Stomach smooth muscle (tissue), 2 donors: ENCODE measurements at regions not wholly inside any gene's neighbourhood (a gene's known extent, or its start where the extent isn't known, plus 50 kb on each side); places are given as distances from the start of the nearest gene placed in this dataset.

ENCODE experiments used
- H3K27ac ChIP-seq: one replicate; pipeline ENCODE4 v1.7.0; 2013; ENCODE audit warnings: mild to moderate bottlenecking, low read length, inconsistent platforms
- H3K27me3 ChIP-seq, 2 donors: one replicate each; pipeline ENCODE4 v1.7.0; 2013; ENCODE audit warnings: low read length in 2 of 2; ENCODE audit not compliant: insufficient read depth in 2 of 2, control insufficient read depth in 1 of 2
- H3K36me3 ChIP-seq, 2 donors: one replicate each; pipeline ENCODE4 v1.7.0; 2013; ENCODE audit warnings: low read length in 2 of 2; ENCODE audit not compliant: control insufficient read depth in 2 of 2, insufficient read depth in 2 of 2
- H3K4me1 ChIP-seq: one replicate; pipeline ENCODE4 v1.7.0; 2013; ENCODE audit warnings: low read length; ENCODE audit not compliant: control insufficient read depth, insufficient read depth
- H3K4me3 ChIP-seq, 2 donors: one replicate each; pipeline ENCODE4 v1.7.0; 2013; ENCODE audit warnings: low read length in 2 of 2
- H3K9ac ChIP-seq, 2 donors: one replicate each; pipeline ENCODE4 v1.7.0; 2013; ENCODE audit warnings: low read length in 2 of 2, mild to moderate bottlenecking in 1 of 2
- H3K9me3 ChIP-seq, 2 donors: one replicate each; pipeline ENCODE4 v1.7.0; 2013; ENCODE audit warnings: low read length in 2 of 2; ENCODE audit not compliant: control insufficient read depth in 2 of 2
- donor health status: healthy.
- donor health status: Pancreatic carcinoma.

DNA sequence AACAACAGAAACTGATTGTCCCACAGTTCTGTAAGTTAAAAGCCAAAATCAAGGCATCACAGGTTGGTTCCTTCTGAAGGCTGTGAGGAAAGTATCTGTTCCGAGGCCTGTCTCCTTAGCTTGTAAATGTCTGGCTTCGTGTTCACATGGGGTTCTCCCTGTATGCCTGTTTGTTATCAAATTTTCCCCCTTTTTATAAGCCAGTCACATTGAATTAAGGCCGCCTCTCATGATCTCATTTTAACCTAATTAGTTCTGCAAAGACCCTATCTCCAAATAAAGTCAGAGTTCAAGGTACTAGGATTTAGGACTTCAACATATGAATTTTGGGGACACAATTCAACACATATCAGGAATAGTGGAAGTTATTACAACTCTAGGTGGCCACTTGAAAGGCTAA lies 331.5 kb downstream of the PIK3R1 start:
- no peaks in the 10 kb centered on the region for H3K27me3 ChIP-seq
- H3K4me3 ChIP-seq, result no peak overlapping the region
- no peaks in the 10 kb centered on the region for H3K4me1 ChIP-seq
- H3K9ac ChIP-seq, result no peak overlapping the region
- H3K27ac ChIP-seq, result no peak overlapping the region
- H3K9me3 ChIP-seq, result no peaks in the 10 kb centered on the region
- no peaks in the 10 kb centered on the region for H3K36me3 ChIP-seq

- no peak overlapping the region for H3K4me3 ChIP-seq
- H3K27me3 ChIP-seq, result no peaks in the 10 kb centered on the region
- no peak overlapping the region for H3K27ac ChIP-seq
- no peaks in the 10 kb centered on the region for H3K36me3 ChIP-seq
- H3K4me1 ChIP-seq, result no peaks in the 10 kb centered on the region
- no peak overlapping the region for H3K9ac ChIP-seq
- no peaks in the 10 kb centered on the region for H3K9me3 ChIP-seq
Observed at GRCh38 chr5:68547622-68548021, 332.1 kb downstream of the PIK3R1 start.

- Histone ChIP-seq H3K9me3 (no peaks in the 10 kb centered on the region), H3K4me3 (no peak overlapping the region), H3K4me1 (no peaks in the 10 kb centered on the region), H3K36me3 (no peaks in the 10 kb centered on the region), H3K27ac (no peak overlapping the region), H3K9ac (no peak overlapping the region), H3K27me3 (no peaks in the 10 kb centered on the region)
Observed at GRCh38 chr5:68548959-68549676, 333.6 kb downstream of the PIK3R1 start.

DNA sequence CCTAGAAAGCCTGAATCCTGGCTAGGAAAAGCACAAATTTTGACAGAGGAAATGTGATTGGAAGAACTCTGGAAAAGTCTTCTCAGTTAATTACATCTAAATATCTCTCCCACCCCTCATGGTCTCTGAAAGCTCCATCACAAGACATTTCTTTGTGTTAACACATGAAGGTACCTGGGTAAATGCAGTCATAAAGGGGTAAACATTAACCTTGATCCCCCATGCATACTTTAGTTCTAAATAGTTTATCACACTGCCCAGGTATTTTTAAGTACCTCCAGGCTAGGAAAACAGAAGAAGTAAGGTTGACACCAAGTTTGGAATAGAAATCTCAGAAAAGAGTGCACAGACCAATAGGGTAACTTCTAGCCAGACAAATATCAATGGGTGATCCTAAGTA lies 334.5 kb downstream of the PIK3R1 start:
- Histone ChIP-seq H3K9ac (no peak overlapping the region), H3K4me3 (no peak overlapping the region), H3K9me3 (no peaks in the 10 kb centered on the region), H3K27me3 (no peaks in the 10 kb centered on the region), H3K36me3 (no peaks in the 10 kb centered on the region), H3K27ac (no peak overlapping the region), H3K4me1 (no peaks in the 10 kb centered on the region)

DNA sequence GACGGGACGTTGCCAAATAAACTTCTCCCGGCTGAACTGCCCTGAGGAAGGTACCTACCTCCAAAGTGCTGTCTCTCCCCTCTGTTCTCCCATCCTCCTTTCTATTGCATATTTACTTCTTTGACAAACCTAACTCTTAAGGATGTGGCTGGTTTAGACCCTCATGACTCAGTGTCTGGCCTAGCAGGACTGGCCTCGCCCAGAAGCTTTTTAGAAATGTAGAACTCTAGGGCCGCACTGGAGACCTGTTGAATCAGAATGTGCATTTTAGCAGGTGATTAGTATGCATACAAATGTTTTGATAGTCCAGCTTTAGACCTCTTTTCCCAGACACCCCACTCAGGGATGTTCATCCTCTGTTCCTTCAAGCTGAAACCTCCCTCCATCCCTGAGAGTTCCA lies 335.9 kb downstream of the PIK3R1 start:
- no peak overlapping the region for H3K27ac ChIP-seq
- H3K4me3 ChIP-seq, result no peak overlapping the region
- H3K36me3 ChIP-seq, result no peaks in the 10 kb centered on the region
- no peaks in the 10 kb centered on the region for H3K9me3 ChIP-seq
- no peak overlapping the region for H3K9ac ChIP-seq
- no peaks in the 10 kb centered on the region for H3K4me1 ChIP-seq
- no peaks in the 10 kb centered on the region for H3K27me3 ChIP-seq

DNA sequence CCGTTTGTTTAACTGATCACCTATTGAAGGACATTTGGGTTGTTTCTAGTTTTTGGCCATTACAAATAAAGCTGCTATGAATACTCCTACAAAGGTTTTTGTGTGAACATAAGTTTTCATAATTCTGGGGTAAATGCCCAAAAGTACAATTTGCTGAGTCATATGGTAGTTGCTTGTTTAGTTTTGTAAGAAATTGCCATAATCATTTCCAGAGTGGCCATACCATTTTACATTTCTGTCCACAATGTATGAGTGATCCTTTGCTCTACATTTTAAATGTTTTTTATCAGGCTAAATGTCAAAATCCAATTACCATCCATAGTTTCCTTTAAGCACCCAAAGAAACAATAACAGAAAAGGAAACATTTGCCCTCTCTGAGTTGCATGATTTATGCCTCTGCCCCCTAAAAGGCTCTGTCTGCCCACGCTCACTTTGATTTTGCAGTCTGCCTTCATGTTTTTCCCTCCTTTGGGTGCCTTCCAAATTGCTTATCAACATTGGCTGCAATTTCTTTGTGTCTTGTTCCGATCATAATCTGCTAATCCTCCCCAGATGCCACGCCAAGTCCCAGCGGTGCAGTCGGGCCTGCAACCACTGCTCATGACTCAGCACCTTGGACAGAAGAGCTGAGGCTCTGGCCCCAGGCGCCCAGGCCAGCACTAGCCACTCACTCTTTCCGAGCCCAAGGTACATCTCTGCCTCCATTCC lies 339.2 kb downstream of the PIK3R1 start:
- no peak overlapping the region for H3K9ac ChIP-seq
- no peaks in the 10 kb centered on the region for H3K27me3 ChIP-seq
- H3K9me3 ChIP-seq, result peaks cover 2 to 4% of the 10 kb centered on the region in 2 donors
- no peak overlapping the region for H3K4me3 ChIP-seq
- no peaks in the 10 kb centered on the region for H3K36me3 ChIP-seq
- no peaks in the 10 kb centered on the region for H3K4me1 ChIP-seq
- no peak overlapping the region for H3K27ac ChIP-seq

- Histone ChIP-seq H3K9me3 (peaks cover 2 to 4% of the 10 kb centered on the region in 2 donors), H3K4me3 (no peak overlapping the region), H3K36me3 (no peaks in the 10 kb centered on the region), H3K27me3 (no peaks in the 10 kb centered on the region), H3K9ac (no peak overlapping the region), H3K27ac (no peak overlapping the region), H3K4me1 (no peaks in the 10 kb centered on the region)
Observed at GRCh38 chr5:68555907-68556681, 340.5 kb downstream of the PIK3R1 start.

- Histone ChIP-seq H3K9ac (no peak overlapping the region), H3K9me3 (peaks cover 2 to 4% of the 10 kb centered on the region in 2 donors), H3K4me3 (no peak overlapping the region)
Observed at GRCh38 chr5:68557162-68557936, 341.8 kb downstream of the PIK3R1 start.

GRCh38 chr5:68562308-68562707 lies 346.8 kb downstream of the PIK3R1 start:
- Histone ChIP-seq H3K9me3 (peaks cover 4 to 8% of the 10 kb centered on the region in 2 donors), H3K4me3 (no peak overlapping the region), H3K27ac (no peak overlapping the region), H3K4me1 (no peaks in the 10 kb centered on the region), H3K36me3 (no peaks in the 10 kb centered on the region), H3K27me3 (no peaks in the 10 kb centered on the region), H3K9ac (no peak overlapping the region)

More at GRCh38 chr5:68557162-68557936, 341.8 kb downstream of the PIK3R1 start:
- Histone ChIP-seq H3K27me3 (no peaks in the 10 kb centered on the region), H3K36me3 (no peaks in the 10 kb centered on the region), H3K27ac (no peak overlapping the region), H3K4me1 (no peaks in the 10 kb centered on the region)

DNA sequence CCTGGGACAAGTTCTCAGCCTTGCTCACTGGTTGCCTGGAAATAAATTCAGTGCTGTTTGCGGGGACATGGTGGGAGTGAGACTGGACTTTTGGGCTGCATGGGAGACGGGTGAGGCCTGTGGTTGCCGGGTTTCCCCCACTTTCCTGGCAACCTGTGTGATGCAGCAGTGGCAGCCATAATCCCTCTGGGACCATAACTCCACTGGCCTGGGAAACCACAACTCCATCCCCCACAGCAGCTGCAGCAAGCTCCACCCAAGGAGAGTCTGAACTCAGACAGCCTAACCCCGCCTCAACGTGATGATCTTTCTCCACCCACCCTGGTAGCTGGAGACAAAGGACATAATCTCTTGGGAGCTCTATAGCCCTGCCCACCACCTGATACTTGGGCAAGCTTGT lies 349.9 kb downstream of the PIK3R1 start:
- Histone ChIP-seq H3K9ac (no peak overlapping the region), H3K4me3 (no peak overlapping the region), H3K27ac (no peak overlapping the region), H3K27me3 (no peaks in the 10 kb centered on the region), H3K36me3 (no peaks in the 10 kb centered on the region), H3K9me3 (peaks cover 2 to 4% of the 10 kb centered on the region in 2 donors), H3K4me1 (no peaks in the 10 kb centered on the region)
